CD14-positive monocyte (primary cell): ENCODE measurements at regions not wholly inside any gene's neighbourhood (a gene's known extent, or its start where the extent isn't known, plus 50 kb on each side); places are given as distances from the start of the nearest gene placed in this dataset.
A peak's percentile ranks its signal among the peaks of the same experiment; 100 is the strongest.
"Not testable (repeated sequence)": the region's sequence is repeated elsewhere in the genome, so short reads cannot be mapped to it uniquely, and the experiment has no call there.

Source experiments
- DNase-seq, 3 donors: peaks; one replicate each; pipeline ENCODE4 v3.0.0-alpha.2; 2011 to 2022
- H2AFZ ChIP-seq: 2 replicates; pipeline ENCODE4 v1.6.0; 2012; ENCODE audit warnings: mild to moderate bottlenecking, low read depth, low read length, inconsistent platforms; ENCODE audit not compliant: insufficient read depth, poor library complexity, severe bottlenecking
- H3K27ac ChIP-seq, 2 donors: 1 replicate in 1 of 2; 2 replicates in 1 of 2; pipeline ENCODE4 v1.5.1; 2012 to 2013; ENCODE audit warnings: low read length in 2 of 2, control low read depth in 1 of 2, inconsistent platforms in 1 of 2, low read depth in 1 of 2, mild to moderate bottlenecking in 1 of 2
- H3K27me3 ChIP-seq, 2 donors: one replicate each; pipeline versions ENCODE4 v1.6.0 to v1.6.1; 2011 to 2013; ENCODE audit warnings: low read length in 2 of 2; ENCODE audit not compliant: control insufficient read depth in 2 of 2, insufficient read depth in 2 of 2
- H3K36me3 ChIP-seq, 2 donors: replicated peaks in 1 of 2; 1 replicate in 1 of 2; 2 replicates in 1 of 2; pipeline versions ENCODE4 v1.5.1 to v1.6.1; 2012 to 2013; ENCODE audit warnings: low read length in 2 of 2, control low read depth in 1 of 2, inconsistent platforms in 1 of 2, mild to moderate bottlenecking in 1 of 2; ENCODE audit not compliant: insufficient read depth in 2 of 2, control insufficient read depth in 1 of 2
- H3K4me1 ChIP-seq, 2 donors: 1 replicate in 1 of 2; 2 replicates in 1 of 2; pipeline versions ENCODE4 v1.5.1 to v1.6.1; 2012 to 2013; ENCODE audit warnings: low read length in 2 of 2, control low read depth in 1 of 2, inconsistent platforms in 1 of 2, mild to moderate bottlenecking in 1 of 2, moderate library complexity in 1 of 2; ENCODE audit not compliant: insufficient read depth in 2 of 2, control insufficient read depth in 1 of 2
- H3K4me2 ChIP-seq: replicated peaks from 2 replicates; pipeline ENCODE3; 2012; ENCODE audit warnings: low read length, moderate library complexity, mild to moderate bottlenecking; ENCODE audit not compliant: poor library complexity, severe bottlenecking; ENCODE audit errors: extremely low read depth
- H3K4me3 ChIP-seq, 3 experiments: fragments of 200-600 bp in 1 of 3; sonication (generic) in 1 of 3; replicated peaks in 1 of 3; 1 replicate in 2 of 3; 2 replicates in 1 of 3; pipeline ENCODE4 v1.5.1; 2011 to 2013; ENCODE audit warnings: low read length in 3 of 3, mild to moderate bottlenecking in 3 of 3, control low read depth in 2 of 3, low read depth in 2 of 3, inconsistent platforms in 1 of 3, moderate library complexity in 1 of 3
- H3K79me2 ChIP-seq: 2 replicates; pipeline ENCODE4 v1.6.0; 2012; ENCODE audit warnings: mild to moderate bottlenecking, control low read depth, inconsistent platforms, low read length, moderate library complexity; ENCODE audit not compliant: insufficient read depth
- H3K9ac ChIP-seq: 2 replicates; pipeline ENCODE4 v1.6.0; 2017; ENCODE audit warnings: low read length, mild to moderate bottlenecking; ENCODE audit not compliant: insufficient read depth, poor library complexity, severe bottlenecking
- H3K9me3 ChIP-seq, 2 donors: replicated peaks in 1 of 2; 1 replicate in 1 of 2; 2 replicates in 1 of 2; pipeline versions ENCODE4 v1.5.1 to v1.6.1; 2012 to 2013; ENCODE audit warnings: low read length in 2 of 2, control low read depth in 1 of 2; ENCODE audit not compliant: control insufficient read depth in 1 of 2, insufficient read depth in 1 of 2
- H4K20me1 ChIP-seq: 2 replicates; pipeline ENCODE4 v1.6.0; 2012; ENCODE audit warnings: mild to moderate bottlenecking, low read length, control low read depth, moderate library complexity; ENCODE audit not compliant: insufficient read depth
- H3K27ac Mint-ChIP-seq, 7 donors: one replicate each; pipeline ENCODE4 v1.8.0; 2020; ENCODE audit warnings: mild to moderate bottlenecking in 7 of 7, mixed read lengths in 7 of 7, moderate library complexity in 6 of 7, inconsistent platforms in 2 of 7
- H3K27me3 Mint-ChIP-seq, 3 donors: one replicate each; pipeline ENCODE4 v1.8.0; 2021 to 2022; ENCODE audit warnings: low read depth in 3 of 3, mild to moderate bottlenecking in 3 of 3, mixed read lengths in 3 of 3, moderate library complexity in 3 of 3, inconsistent platforms in 1 of 3
- H3K36me3 Mint-ChIP-seq, 2 donors: one replicate each; pipeline ENCODE4 v1.8.0; 2020; ENCODE audit warnings: mixed read lengths in 2 of 2, inconsistent platforms in 1 of 2, mild to moderate bottlenecking in 1 of 2
- H3K4me1 Mint-ChIP-seq: one replicate; pipeline ENCODE4 v1.8.0; 2020; ENCODE audit warnings: mild to moderate bottlenecking, mixed read lengths
- H3K4me3 Mint-ChIP-seq, 2 donors: one replicate each; pipeline ENCODE4 v1.8.0; 2020; ENCODE audit warnings: mild to moderate bottlenecking in 2 of 2, mixed read lengths in 2 of 2, moderate library complexity in 1 of 2
- H3K9me3 Mint-ChIP-seq, 7 donors: one replicate each; pipeline ENCODE4 v1.8.0; 2020 to 2022; ENCODE audit warnings: mixed read lengths in 7 of 7, mild to moderate bottlenecking in 6 of 7, moderate library complexity in 6 of 7, inconsistent platforms in 2 of 7
- WGBS: methylation state at CpG from one replicate; pipeline ENCODE4 v1.1.5; 2013; ENCODE audit warnings: missing lambda C conversion rate; ENCODE audit not compliant: insufficient coverage; 5-methylcytosine and 5-hydroxymethylcytosine counted together
- intact Hi-C, 2 donors: fragments of 100-400 bp; cut with micrococcal nuclease; formaldehyde crosslinking; loops; one replicate each; pipeline versions ENCODE4 v1.15.0 to v1.15.1; 2023
- TF ChIP-seq, protein P1 (sequence below): fragments of 200-600 bp; IDR thresholded peaks from one replicate; pipeline ENCODE4 v1.8.0; 2022; ENCODE audit warnings: antibody characterized with exemption, mild to moderate bottlenecking

DNA sequence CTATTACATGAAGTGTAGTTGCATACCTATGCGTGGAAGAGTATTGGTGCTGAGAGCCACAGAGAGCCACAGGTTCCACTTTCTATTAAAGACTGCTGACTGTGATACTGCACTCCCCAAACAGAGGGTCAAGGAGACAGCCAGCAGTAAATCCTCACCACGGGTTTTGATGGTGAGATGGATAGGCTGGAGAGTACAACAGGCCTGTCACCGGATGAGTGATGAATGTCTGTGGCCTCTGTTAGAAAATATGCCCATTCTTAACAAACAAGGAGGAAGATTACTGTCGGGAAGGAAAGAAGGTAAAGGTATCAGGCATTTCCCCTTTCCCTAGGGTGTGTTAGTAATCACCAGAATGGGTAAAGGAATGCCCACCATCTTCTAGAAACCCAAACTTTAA lies 286.5 kb downstream of the ALDH8A1 start:
- H3K27ac Mint-ChIP-seq: peak overlapping the region in 1 of 7 donors; percentile 71
- H2AFZ ChIP-seq: no peak overlapping the region
- no peak overlapping the region for H3K9ac ChIP-seq
- no peak for DNase-seq
- intact Hi-C loops: loop anchor here in 1 of 2 donors (2.0 kb wide), 1 partner anchor 23 kb away; no protein-coding TSS in a partner anchor
- no peaks in the 10 kb centered on the region for H3K79me2 ChIP-seq
- H3K36me3 ChIP-seq: no peaks in the 10 kb centered on the region
- TF ChIP-seq, protein P1, sequence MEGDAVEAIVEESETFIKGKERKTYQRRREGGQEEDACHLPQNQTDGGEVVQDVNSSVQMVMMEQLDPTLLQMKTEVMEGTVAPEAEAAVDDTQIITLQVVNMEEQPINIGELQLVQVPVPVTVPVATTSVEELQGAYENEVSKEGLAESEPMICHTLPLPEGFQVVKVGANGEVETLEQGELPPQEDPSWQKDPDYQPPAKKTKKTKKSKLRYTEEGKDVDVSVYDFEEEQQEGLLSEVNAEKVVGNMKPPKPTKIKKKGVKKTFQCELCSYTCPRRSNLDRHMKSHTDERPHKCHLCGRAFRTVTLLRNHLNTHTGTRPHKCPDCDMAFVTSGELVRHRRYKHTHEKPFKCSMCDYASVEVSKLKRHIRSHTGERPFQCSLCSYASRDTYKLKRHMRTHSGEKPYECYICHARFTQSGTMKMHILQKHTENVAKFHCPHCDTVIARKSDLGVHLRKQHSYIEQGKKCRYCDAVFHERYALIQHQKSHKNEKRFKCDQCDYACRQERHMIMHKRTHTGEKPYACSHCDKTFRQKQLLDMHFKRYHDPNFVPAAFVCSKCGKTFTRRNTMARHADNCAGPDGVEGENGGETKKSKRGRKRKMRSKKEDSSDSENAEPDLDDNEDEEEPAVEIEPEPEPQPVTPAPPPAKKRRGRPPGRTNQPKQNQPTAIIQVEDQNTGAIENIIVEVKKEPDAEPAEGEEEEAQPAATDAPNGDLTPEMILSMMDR: no peak
- no peak overlapping the region for H3K4me3 ChIP-seq
- H3K4me1 ChIP-seq: peaks cover 17 to 23% of the 10 kb centered on the region in 2 donors
- H3K4me3 Mint-ChIP-seq: no peak overlapping the region
- 86% methylated on average over 1 of the region's 4 CpGs for whole genome bisulfite sequencing
- H3K9me3 ChIP-seq: no peaks in the 10 kb centered on the region
- H3K27me3 Mint-ChIP-seq: peaks cover 0 to 2% (median 0%) of the 10 kb centered on the region in 3 donors
- no peaks in the 10 kb centered on the region for H3K27me3 ChIP-seq
- no peaks in the 10 kb centered on the region for H3K36me3 Mint-ChIP-seq
- no peak overlapping the region for H3K4me2 ChIP-seq
- no peak overlapping the region for H3K27ac ChIP-seq
- no peaks in the 10 kb centered on the region for H4K20me1 ChIP-seq
- peaks cover 20% of the 10 kb centered on the region for H3K4me1 Mint-ChIP-seq
- H3K9me3 Mint-ChIP-seq: peaks cover 0 to 3% (median 0%) of the 10 kb centered on the region in 7 donors

DNA sequence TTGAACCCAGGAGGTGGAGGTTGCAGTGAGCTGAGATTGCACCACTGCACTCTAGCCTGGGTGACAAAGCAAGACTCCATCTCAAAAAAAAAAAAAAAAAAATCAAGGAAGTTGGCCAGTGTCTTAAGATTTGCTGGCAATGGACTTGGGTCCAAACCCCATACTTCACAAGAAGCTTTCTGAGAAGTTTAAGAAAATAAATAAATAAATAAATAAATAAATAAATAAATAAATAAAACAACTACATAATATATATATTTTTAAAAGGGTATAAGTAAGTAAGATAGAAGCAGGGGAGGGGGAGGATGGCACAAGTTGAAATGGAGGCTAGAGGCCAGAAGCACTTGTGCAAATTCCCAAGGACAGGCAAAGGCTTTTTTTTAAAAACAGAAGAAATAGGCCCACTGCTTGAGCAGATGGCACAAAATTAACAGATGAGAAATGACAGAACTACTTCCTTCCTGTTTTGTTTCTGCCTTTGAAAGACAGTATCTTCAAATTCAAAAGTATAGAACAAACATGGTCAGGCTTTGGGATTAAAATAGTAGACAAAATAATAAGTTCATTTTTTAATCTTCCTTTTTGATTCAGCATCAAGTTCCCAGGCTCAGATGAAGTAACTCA lies 287.7 kb downstream of the ALDH8A1 start:
- DNase-seq: peak in 1 of 3 donors; percentile 29
- TF ChIP-seq, protein P1: no peak
- H3K27ac ChIP-seq: no peak overlapping the region
- Mint-ChIP-seq H3K9me3 (peaks cover 0 to 3% (median 0%) of the 10 kb centered on the region in 7 donors), H3K36me3 (no peaks in the 10 kb centered on the region), H3K4me3 (no peak overlapping the region), H3K27ac (peak overlapping the region in 4 of 7 donors; percentile 26 to 68 (median 60)), H3K27me3 (peaks cover 0 to under 1% (median 0%) of the 10 kb centered on the region in 3 donors), H3K4me1 (peaks cover 21% of the 10 kb centered on the region)
- H3K27me3 ChIP-seq: no peaks in the 10 kb centered on the region
- H3K4me2 ChIP-seq: no peak overlapping the region
- no peaks in the 10 kb centered on the region for H4K20me1 ChIP-seq
- H3K9ac ChIP-seq: no peak overlapping the region
- intact Hi-C loops: loop anchor here in 1 of 2 donors (2.0 kb wide), 1 partner anchor 21 kb away; no protein-coding TSS in a partner anchor
- no peaks in the 10 kb centered on the region for H3K9me3 ChIP-seq
- no peak overlapping the region for H2AFZ ChIP-seq
- no peak overlapping the region for H3K4me3 ChIP-seq
- no peaks in the 10 kb centered on the region for H3K36me3 ChIP-seq
- no peaks in the 10 kb centered on the region for H3K79me2 ChIP-seq
- H3K4me1 ChIP-seq: peaks cover 17 to 23% of the 10 kb centered on the region in 2 donors

DNA sequence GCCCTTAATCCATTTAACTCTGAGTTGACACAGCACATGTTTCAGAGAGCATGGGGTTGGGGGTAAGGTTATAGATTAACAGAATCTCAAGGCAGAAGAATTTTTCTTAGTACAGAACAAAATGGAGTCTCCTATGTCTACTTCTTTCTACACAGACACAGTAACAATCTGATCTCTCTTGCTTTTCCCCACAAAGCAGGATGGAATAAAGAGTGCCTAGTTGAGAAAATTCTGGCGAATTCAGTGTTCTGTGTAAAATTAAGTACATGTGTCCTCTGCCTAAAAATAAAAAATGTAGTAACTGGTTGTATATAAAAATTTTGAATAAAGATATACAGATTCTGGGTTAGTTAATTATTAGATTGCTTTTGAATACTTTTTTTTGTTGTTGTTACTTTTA lies 290.0 kb downstream of the ALDH8A1 start:
- H4K20me1 ChIP-seq, H3K9me3 ChIP-seq, H3K9ac ChIP-seq, H3K9me3 Mint-ChIP-seq, H3K27me3 ChIP-seq, intact Hi-C loops, H3K4me2 ChIP-seq, H3K36me3 Mint-ChIP-seq, H3K27ac Mint-ChIP-seq, H3K36me3 ChIP-seq, H3K27ac ChIP-seq, H3K27me3 Mint-ChIP-seq, H3K79me2 ChIP-seq, H2AFZ ChIP-seq, H3K4me3 ChIP-seq, H3K4me3 Mint-ChIP-seq, DNase-seq: not testable (repeated sequence)
- peaks cover 23% of the 10 kb centered on the region for H3K4me1 Mint-ChIP-seq
- peaks cover 17 to 21% of the 10 kb centered on the region in 2 donors for H3K4me1 ChIP-seq
- WGBS: no CpG with 5 or more reads among the region's 1 CpG
